NCI-H128 (cell line): ENCODE measurements at regions not wholly inside any gene's neighbourhood (a gene's known extent, or its start where the extent isn't known, plus 50 kb on each side); places are given as distances from the start of the nearest gene placed in this dataset.

Source experiments
- DNase-seq: peaks from one replicate; lab custom pipeline; 2025; ENCODE audit not compliant: unreplicated experiment; lab: John Stamatoyannopoulos, UW

DNA sequence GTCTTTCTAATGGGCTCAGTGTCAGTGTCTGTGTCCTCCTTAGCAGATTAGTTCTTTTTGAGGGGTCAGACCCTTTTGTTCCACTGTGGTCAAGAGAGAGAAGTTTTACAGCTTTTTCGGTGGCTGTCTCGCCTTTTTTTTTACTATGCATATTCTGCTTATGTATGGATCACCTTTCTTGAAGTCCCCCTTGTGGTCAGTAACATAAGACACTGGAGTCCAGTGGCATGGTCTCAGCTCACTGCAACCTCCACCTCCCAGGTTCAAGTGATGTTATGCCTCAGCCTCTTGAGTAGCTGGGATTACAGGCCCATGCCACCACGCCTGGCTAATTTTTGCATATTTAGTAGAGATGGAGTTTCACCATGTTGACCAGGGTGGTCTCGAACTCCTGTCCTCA is 54.0 kb upstream of the PGRMC2 start:
- DNase-seq = no peak

DNA sequence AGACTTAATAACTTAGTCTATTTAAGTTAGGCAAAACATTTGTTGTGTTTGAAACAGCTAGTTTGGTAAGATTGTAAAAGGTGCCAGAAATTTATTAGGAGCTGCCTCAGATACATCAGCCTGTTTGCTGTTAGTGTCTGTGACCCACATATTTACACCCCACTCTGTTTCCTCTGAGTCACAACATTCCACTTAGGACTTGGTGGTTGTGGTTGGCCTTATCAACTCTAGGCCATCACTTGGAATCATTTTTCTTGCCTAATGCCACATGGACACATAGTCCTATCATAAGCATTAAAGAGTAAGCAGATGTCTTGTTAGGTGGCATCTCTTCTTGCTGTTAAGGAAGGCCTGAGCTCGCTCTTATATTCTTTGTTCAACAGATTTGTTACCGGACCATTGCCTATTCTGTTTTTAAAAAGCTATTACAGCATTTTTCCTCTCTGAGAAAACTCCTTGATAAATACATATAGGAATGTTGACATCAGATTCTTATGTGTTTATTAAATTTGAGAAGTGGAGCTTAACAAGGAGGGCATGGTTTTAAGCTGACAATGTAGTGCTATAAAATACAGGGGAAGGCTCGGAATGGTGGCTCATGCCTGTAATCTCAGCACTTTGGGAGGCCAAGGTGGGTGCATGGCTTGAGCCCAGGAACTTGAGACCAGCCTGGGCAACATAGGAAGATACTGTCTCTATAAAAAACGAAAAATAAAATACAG is 51.2 kb upstream of the PGRMC2 start:
- no peak for DNase-seq

DNA sequence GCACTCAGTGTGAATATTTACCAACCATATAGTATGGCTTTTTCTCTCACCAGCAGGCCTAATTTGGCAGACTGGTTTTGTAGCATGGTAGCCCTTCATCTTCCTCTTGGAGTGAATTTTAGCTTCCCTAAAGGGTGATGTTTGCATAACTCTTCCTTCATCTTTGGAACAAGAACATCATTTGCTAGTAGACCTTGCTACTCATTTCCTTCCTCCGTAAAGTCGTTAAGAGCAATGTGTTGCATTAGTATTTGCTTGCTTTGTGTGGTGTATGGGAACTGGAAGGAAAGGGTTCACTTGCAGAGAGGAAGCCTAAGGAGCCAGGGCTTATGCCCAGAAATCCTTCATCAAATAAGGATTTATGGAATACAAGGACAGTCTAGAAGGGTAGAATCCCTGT is 50.2 kb upstream of the PGRMC2 start:
- no peak for DNase-seq
